H9 (cell line): ENCODE measurements at regions not wholly inside any gene's neighbourhood (a gene's known extent, or its start where the extent isn't known, plus 50 kb on each side); places are given as distances from the start of the nearest gene placed in this dataset.

Experiments used
- DNase-seq: peaks from one replicate; pipeline ENCODE4 v3.0.0-alpha.2; 2017
- H2AFZ ChIP-seq: one replicate; pipeline ENCODE4 v1.6.1; 2013; ENCODE audit warnings: mild to moderate bottlenecking, low read length, control low read depth, moderate library complexity
- H2AK5ac ChIP-seq: 2 replicates; pipeline ENCODE4 v1.6.1; 2013; ENCODE audit warnings: low read length, control low read depth, mixed read lengths; ENCODE audit not compliant: insufficient read length
- H2BK120ac ChIP-seq: one replicate; pipeline ENCODE4 v1.6.1; 2013; ENCODE audit warnings: low read depth, mild to moderate bottlenecking, low read length, control low read depth, inconsistent platforms; ENCODE audit not compliant: poor library complexity, severe bottlenecking
- H2BK12ac ChIP-seq: 2 replicates; pipeline ENCODE4 v1.6.1; 2013; ENCODE audit warnings: low read length, control low read depth, mixed read lengths, low read depth; ENCODE audit not compliant: insufficient read length
- H2BK15ac ChIP-seq: 2 replicates; pipeline ENCODE4 v1.6.1; 2013; ENCODE audit warnings: low read depth, low read length, control low read depth
- H2BK20ac ChIP-seq: one replicate; pipeline ENCODE4 v1.6.1; 2013; ENCODE audit warnings: low read depth, mild to moderate bottlenecking, low read length, control low read depth, inconsistent platforms; ENCODE audit not compliant: poor library complexity, severe bottlenecking
- H2BK5ac ChIP-seq: 2 replicates; pipeline ENCODE4 v1.6.1; 2013; ENCODE audit warnings: low read length, control low read depth, mixed read lengths; ENCODE audit not compliant: insufficient read length
- H3K14ac ChIP-seq: 2 replicates; pipeline ENCODE4 v1.6.1; 2013; ENCODE audit warnings: low read length, control low read depth; ENCODE audit not compliant: insufficient read depth
- H3K18ac ChIP-seq: 2 replicates; pipeline ENCODE4 v1.6.1; 2013; ENCODE audit warnings: low read depth, mild to moderate bottlenecking, mixed read lengths, low read length, control low read depth; ENCODE audit not compliant: insufficient read length
- H3K23ac ChIP-seq: 2 replicates; pipeline ENCODE4 v1.6.1; 2013; ENCODE audit warnings: low read length, control low read depth, mixed read lengths, low read depth; ENCODE audit not compliant: insufficient read length
- H3K23me2 ChIP-seq: 2 replicates; pipeline ENCODE4 v1.6.1; 2013; ENCODE audit warnings: low read depth, mild to moderate bottlenecking, mixed read lengths, low read length, control low read depth; ENCODE audit not compliant: insufficient read length, poor library complexity, severe bottlenecking
- H3K27ac ChIP-seq: 2 replicates; pipeline ENCODE4 v1.5.1; 2013; ENCODE audit warnings: low read length, control low read depth, mixed read lengths, low read depth; ENCODE audit not compliant: insufficient read length
- H3K27me3 ChIP-seq: 2 replicates; pipeline ENCODE4 v1.6.1; 2013; ENCODE audit warnings: low read length, control low read depth, inconsistent platforms; ENCODE audit not compliant: insufficient read depth
- H3K4ac ChIP-seq: 2 replicates; pipeline ENCODE4 v1.6.1; 2013; ENCODE audit warnings: low read depth, mild to moderate bottlenecking, control low read depth, inconsistent platforms, low read length, moderate library complexity
- H3K4me1 ChIP-seq: 2 replicates; pipeline ENCODE4 v1.6.1; 2013; ENCODE audit warnings: low read length, control low read depth, inconsistent platforms; ENCODE audit not compliant: insufficient read depth
- H3K4me2 ChIP-seq: 2 replicates; pipeline ENCODE4 v1.6.1; 2013; ENCODE audit warnings: low read length, control low read depth, mixed read lengths; ENCODE audit not compliant: insufficient read length, insufficient read depth
- H3K56ac ChIP-seq: 2 replicates; pipeline ENCODE4 v1.6.1; 2013; ENCODE audit warnings: low read depth, mild to moderate bottlenecking, mixed read lengths, low read length, control low read depth; ENCODE audit not compliant: insufficient read length
- H3K79me1 ChIP-seq: 2 replicates; pipeline ENCODE4 v1.6.1; 2013; ENCODE audit warnings: low read depth, mild to moderate bottlenecking, moderate library complexity, low read length, control low read depth, inconsistent platforms; ENCODE audit not compliant: insufficient read depth, poor library complexity, severe bottlenecking
- H3K79me2 ChIP-seq: 2 replicates; pipeline ENCODE4 v1.6.1; 2013; ENCODE audit warnings: low read length, control low read depth, inconsistent platforms; ENCODE audit not compliant: insufficient read depth
- H3K9ac ChIP-seq: 2 replicates; pipeline ENCODE4 v1.6.1; 2013; ENCODE audit warnings: low read length, control low read depth, mixed read lengths; ENCODE audit not compliant: insufficient read length; ENCODE audit errors: extremely low read depth
- H3K9me3 ChIP-seq: one replicate; pipeline ENCODE4 v1.6.1; 2013; ENCODE audit warnings: low read depth, low read length, inconsistent platforms; ENCODE audit not compliant: control insufficient read depth
- H3T11ph ChIP-seq: one replicate; pipeline ENCODE4 v1.6.1; 2013; ENCODE audit warnings: mild to moderate bottlenecking, low read length, control low read depth, inconsistent platforms
- H4K20me1 ChIP-seq: one replicate; pipeline ENCODE4 v1.6.1; 2013; ENCODE audit not compliant: control insufficient read depth, insufficient read length, insufficient read depth
- H4K5ac ChIP-seq: 2 replicates; pipeline ENCODE4 v1.6.1; 2013; ENCODE audit warnings: low read depth, mild to moderate bottlenecking, mixed read lengths, low read length, control low read depth; ENCODE audit not compliant: insufficient read length
- H4K8ac ChIP-seq: replicated peaks from 2 replicates; pipeline ENCODE4 v1.6.1; 2013; ENCODE audit warnings: low read length, control low read depth, mixed read lengths, low read depth; ENCODE audit not compliant: insufficient read length
- H4K91ac ChIP-seq: 2 replicates; pipeline ENCODE4 v1.6.1; 2013; ENCODE audit warnings: low read depth, mild to moderate bottlenecking, moderate library complexity, mixed read lengths, low read length, control low read depth; ENCODE audit not compliant: insufficient read length
- H3K27ac Mint-ChIP-seq, 3 experiments: 2 replicates in 2 of 3; 3 replicates in 1 of 3; pipeline ENCODE4 v1.8.0; 2020 to 2021; ENCODE audit warnings: mixed read lengths in 3 of 3, mild to moderate bottlenecking in 1 of 3, moderate library complexity in 1 of 3
- H3K27me3 Mint-ChIP-seq: 2 replicates; pipeline ENCODE4 v1.8.0; 2021; ENCODE audit warnings: low read depth, mild to moderate bottlenecking, moderate library complexity, mixed read lengths
- H3K36me3 Mint-ChIP-seq, 3 experiments: 2 replicates in 2 of 3; 3 replicates in 1 of 3; pipeline ENCODE4 v1.8.0; 2020 to 2021; ENCODE audit warnings: low read depth in 3 of 3, mixed read lengths in 3 of 3; ENCODE audit not compliant: insufficient read depth in 1 of 3
- H3K4me1 Mint-ChIP-seq, 2 experiments: 2 replicates each; pipeline ENCODE4 v1.8.0; 2020; ENCODE audit warnings: mixed read lengths in 2 of 2
- H3K4me3 Mint-ChIP-seq, 2 experiments: 2 replicates in 1 of 2; 3 replicates in 1 of 2; pipeline ENCODE4 v1.8.0; 2020 to 2021; ENCODE audit warnings: mild to moderate bottlenecking in 2 of 2, mixed read lengths in 2 of 2, moderate library complexity in 1 of 2
- H3K9me3 Mint-ChIP-seq, 2 experiments: 2 replicates in 1 of 2; 3 replicates in 1 of 2; pipeline ENCODE4 v1.8.0; 2020; ENCODE audit warnings: mild to moderate bottlenecking in 2 of 2, mixed read lengths in 2 of 2, moderate library complexity in 1 of 2
- WGBS: extraction: QIAGEN DNeasy Blood & Tissue Kit; methylation state at CpG from one replicate; pipeline ENCODE4 v1.1.7; 2013; ENCODE audit warnings: missing lambda C conversion rate, low lambda C conversion rate, mixed read lengths; ENCODE audit not compliant: insufficient read length; ENCODE audit errors: extremely low coverage; 5-methylcytosine and 5-hydroxymethylcytosine counted together
- TF ChIP-seq, protein P1 (sequence below): fragments of 200-600 bp; sonication (generic); conservative IDR thresholded peaks from 3 replicates; pipeline ENCODE4 v1.8.0; 2021; ENCODE audit warnings: antibody characterized with exemption, mild to moderate bottlenecking

DNA sequence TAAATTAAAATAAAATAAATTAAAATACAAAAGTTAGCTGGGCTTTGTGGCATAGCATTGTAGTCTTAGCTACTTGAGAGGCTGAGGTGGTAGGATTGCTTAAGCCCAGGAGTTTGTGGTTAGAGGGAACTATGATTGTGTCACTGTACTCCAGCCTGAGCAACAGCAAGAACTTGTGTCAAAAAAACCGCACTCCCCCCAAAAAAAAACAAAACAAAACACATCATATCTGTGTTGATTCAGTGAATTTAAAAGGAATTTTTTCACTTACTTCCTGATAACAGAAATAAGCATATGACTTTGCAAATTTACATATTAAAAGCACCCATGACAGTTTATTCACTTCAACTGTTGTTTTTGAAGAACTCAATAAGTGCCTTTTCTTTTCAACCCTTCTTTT lies 68.1 kb upstream of the PELI1 start:
- Histone ChIP-seq H3K79me2 (no peaks in the 10 kb centered on the region), H3K4me1 (peaks cover 5% of the 10 kb centered on the region), H4K91ac (no peak overlapping the region), H3K79me1 (no peaks in the 10 kb centered on the region), H3K9me3 (no peaks in the 10 kb centered on the region), H3K18ac (no peak overlapping the region), H3K23me2 (no peaks in the 10 kb centered on the region), H2BK120ac (no peak overlapping the region), H2BK12ac (no peak overlapping the region), H2BK20ac (no peak overlapping the region), H3K27me3 (no peaks in the 10 kb centered on the region), H3K23ac (no peak overlapping the region), H4K5ac (no peak overlapping the region), H4K20me1 (no peaks in the 10 kb centered on the region), H2AK5ac (no peak overlapping the region), H3K4ac (no peak overlapping the region), H3K4me2 (no peak overlapping the region), H3K14ac (no peak overlapping the region), H2BK5ac (no peak overlapping the region), H3K27ac (no peak overlapping the region), H3K9ac (no peak overlapping the region), H2BK15ac (no peak overlapping the region), H4K8ac (no peak overlapping the region), H3T11ph (no peak overlapping the region), H2AFZ (no peak overlapping the region), H3K56ac (no peak overlapping the region)
- H3K27me3 Mint-ChIP-seq: no peaks in the 10 kb centered on the region; the same call in 1 of the 2 replicates
- H3K4me3 Mint-ChIP-seq: no peak overlapping the region
- peaks cover 0 to 3% (median 2%) of the 10 kb centered on the region in 3 experiments; a peak in 4 of 7 replicates for H3K36me3 Mint-ChIP-seq
- TF ChIP-seq, protein P1, sequence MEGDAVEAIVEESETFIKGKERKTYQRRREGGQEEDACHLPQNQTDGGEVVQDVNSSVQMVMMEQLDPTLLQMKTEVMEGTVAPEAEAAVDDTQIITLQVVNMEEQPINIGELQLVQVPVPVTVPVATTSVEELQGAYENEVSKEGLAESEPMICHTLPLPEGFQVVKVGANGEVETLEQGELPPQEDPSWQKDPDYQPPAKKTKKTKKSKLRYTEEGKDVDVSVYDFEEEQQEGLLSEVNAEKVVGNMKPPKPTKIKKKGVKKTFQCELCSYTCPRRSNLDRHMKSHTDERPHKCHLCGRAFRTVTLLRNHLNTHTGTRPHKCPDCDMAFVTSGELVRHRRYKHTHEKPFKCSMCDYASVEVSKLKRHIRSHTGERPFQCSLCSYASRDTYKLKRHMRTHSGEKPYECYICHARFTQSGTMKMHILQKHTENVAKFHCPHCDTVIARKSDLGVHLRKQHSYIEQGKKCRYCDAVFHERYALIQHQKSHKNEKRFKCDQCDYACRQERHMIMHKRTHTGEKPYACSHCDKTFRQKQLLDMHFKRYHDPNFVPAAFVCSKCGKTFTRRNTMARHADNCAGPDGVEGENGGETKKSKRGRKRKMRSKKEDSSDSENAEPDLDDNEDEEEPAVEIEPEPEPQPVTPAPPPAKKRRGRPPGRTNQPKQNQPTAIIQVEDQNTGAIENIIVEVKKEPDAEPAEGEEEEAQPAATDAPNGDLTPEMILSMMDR: no peak
- H3K4me1 Mint-ChIP-seq: peaks cover 29% of the 10 kb centered on the region in 2 experiments
- H3K9me3 Mint-ChIP-seq: no peaks in the 10 kb centered on the region
- H3K27ac Mint-ChIP-seq: no peak overlapping the region
- WGBS: no CpG with 5 or more reads among the region's 1 CpG
- DNase-seq: no peak
